ENCODE measurements at regions not wholly inside any gene's neighbourhood (a gene's known extent, or its start where the extent isn't known, plus 50 kb on each side); places are given as distances from the start of the nearest gene placed in this dataset. TPM values are rescaled to one million over a fixed set of nuclear protein-coding genes. Genes with fewer than 3 reads are reported as not detected.

DNA sequence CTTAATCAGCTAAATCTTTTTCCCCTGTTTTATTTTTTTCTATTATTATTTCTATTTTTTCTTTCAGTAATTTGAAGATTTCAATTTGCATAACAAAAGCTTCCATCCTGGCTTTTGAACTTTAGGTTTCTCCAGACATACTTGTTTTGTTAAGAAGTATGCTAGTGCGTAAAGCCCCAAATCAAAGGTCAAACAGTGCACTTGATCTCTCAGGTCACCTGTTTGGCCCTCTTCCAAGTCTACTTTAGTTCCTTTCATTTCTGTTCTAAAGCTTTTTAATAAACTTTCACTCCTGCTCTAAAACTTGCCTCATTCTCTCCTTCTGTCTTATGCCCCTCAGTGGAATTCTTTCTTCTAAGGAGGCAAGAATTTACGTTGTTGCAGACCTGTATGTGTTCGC lies 54.6 kb upstream of the ATXN7L3B start (continued):
- TF ChIP-seq, protein P1, sequence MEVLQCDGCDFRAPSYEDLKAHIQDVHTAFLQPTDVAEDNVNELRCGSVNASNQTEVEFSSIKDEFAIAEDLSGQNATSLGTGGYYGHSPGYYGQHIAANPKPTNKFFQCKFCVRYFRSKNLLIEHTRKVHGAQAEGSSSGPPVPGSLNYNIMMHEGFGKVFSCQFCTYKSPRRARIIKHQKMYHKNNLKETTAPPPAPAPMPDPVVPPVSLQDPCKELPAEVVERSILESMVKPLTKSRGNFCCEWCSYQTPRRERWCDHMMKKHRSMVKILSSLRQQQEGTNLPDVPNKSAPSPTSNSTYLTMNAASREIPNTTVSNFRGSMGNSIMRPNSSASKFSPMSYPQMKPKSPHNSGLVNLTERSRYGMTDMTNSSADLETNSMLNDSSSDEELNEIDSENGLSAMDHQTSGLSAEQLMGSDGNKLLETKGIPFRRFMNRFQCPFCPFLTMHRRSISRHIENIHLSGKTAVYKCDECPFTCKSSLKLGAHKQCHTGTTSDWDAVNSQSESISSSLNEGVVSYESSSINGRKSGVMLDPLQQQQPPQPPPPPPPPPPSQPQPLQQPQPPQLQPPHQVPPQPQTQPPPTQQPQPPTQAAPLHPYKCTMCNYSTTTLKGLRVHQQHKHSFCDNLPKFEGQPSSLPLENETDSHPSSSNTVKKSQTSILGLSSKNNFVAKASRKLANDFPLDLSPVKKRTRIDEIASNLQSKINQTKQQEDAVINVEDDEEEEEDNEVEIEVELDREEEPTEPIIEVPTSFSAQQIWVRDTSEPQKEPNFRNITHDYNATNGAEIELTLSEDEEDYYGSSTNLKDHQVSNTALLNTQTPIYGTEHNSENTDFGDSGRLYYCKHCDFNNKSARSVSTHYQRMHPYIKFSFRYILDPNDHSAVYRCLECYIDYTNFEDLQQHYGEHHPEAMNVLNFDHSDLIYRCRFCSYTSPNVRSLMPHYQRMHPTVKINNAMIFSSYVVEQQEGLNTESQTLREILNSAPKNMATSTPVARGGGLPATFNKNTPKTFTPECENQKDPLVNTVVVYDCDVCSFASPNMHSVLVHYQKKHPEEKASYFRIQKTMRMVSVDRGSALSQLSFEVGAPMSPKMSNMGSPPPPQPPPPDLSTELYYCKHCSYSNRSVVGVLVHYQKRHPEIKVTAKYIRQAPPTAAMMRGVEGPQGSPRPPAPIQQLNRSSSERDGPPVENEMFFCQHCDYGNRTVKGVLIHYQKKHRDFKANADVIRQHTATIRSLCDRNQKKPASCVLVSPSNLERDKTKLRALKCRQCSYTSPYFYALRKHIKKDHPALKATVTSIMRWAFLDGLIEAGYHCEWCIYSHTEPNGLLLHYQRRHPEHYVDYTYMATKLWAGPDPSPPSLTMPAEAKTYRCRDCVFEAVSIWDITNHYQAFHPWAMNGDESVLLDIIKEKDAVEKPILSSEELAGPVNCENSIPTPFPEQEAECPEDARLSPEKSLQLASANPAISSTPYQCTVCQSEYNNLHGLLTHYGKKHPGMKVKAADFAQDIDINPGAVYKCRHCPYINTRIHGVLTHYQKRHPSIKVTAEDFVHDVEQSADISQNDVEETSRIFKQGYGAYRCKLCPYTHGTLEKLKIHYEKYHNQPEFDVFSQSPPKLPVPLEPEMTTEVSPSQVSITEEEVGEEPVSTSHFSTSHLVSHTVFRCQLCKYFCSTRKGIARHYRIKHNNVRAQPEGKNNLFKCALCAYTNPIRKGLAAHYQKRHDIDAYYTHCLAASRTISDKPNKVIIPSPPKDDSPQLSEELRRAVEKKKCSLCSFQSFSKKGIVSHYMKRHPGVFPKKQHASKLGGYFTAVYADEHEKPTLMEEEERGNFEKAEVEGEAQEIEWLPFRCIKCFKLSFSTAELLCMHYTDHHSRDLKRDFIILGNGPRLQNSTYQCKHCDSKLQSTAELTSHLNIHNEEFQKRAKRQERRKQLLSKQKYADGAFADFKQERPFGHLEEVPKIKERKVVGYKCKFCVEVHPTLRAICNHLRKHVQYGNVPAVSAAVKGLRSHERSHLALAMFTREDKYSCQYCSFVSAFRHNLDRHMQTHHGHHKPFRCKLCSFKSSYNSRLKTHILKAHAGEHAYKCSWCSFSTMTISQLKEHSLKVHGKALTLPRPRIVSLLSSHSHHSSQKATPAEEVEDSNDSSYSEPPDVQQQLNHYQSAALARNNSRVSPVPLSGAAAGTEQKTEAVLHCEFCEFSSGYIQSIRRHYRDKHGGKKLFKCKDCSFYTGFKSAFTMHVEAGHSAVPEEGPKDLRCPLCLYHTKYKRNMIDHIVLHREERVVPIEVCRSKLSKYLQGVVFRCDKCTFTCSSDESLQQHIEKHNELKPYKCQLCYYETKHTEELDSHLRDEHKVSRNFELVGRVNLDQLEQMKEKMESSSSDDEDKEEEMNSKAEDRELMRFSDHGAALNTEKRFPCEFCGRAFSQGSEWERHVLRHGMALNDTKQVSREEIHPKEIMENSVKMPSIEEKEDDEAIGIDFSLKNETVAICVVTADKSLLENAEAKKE (CRISPR knock-in tag; IDR thresholded peaks at IDR 0.05) = no peak
- TF ChIP-seq POLR2AphosphoS5 (IDR thresholded peaks at IDR 0.05; ENCODE audit: low read depth) (no peak), STAT1 (IDR thresholded peaks at IDR 0.05; ENCODE audit: unreplicated experiment) (no peak), ZNF331 (CRISPR knock-in tag; IDR thresholded peaks at IDR 0.05; ENCODE audit: low read depth) (no peak)

Small RNA genes in the stretch of these regions (small RNA-seq; reads per million reads assigned to genes)
- gene AC090502.2 (ENCODE audit: low replicate concordance) (not detected), gene RF00096 (ENCODE audit: low replicate concordance) (0.12 reads per million), gene RNU6-1012P (ENCODE audit: low replicate concordance) (not detected)

All from GM23338 (cell line).